OCI-LY3 (cell line): ENCODE measurements at regions not wholly inside any gene's neighbourhood (a gene's known extent, or its start where the extent isn't known, plus 50 kb on each side); places are given as distances from the start of the nearest gene placed in this dataset.

Experiments
- H2AFZ ChIP-seq: fragments of 200-600, 300-600 bp; shearing (Covaris generic); 2 replicates; pipeline ENCODE4 v1.6.0; 2014; ENCODE audit warnings: antibody characterized with exemption, low read depth, low read length
- H3K27ac ChIP-seq: fragments of 200-600, 300-600 bp; sonication (generic); 2 replicates; pipeline ENCODE4 v1.5.1; 2014; ENCODE audit warnings: mild to moderate bottlenecking, low read length, moderate library complexity, mixed read lengths
- H3K27me3 ChIP-seq: fragments of 200-600, 300-600 bp; sonication (generic); 2 replicates; pipeline ENCODE4 v1.6.1; 2014; ENCODE audit warnings: low read depth, low read length, mixed read lengths
- H3K36me3 ChIP-seq: fragments of 200-600, 300-600 bp; sonication (generic); replicated peaks from 2 replicates; pipeline ENCODE3; 2014; ENCODE audit warnings: low read depth, low read length, mixed read lengths
- H3K4me1 ChIP-seq: fragments of 300-600, 200-600 bp; sonication (generic); 2 replicates; pipeline ENCODE4 v1.6.1; 2014; ENCODE audit warnings: low read length, mixed read lengths
- H3K4me2 ChIP-seq: fragments of 200-600, 300-600 bp; sonication (generic); 2 replicates; pipeline ENCODE4 v1.6.1; 2014; ENCODE audit warnings: low read length, mixed read lengths
- H3K4me3 ChIP-seq: fragments of 300-600, 200-600 bp; sonication (generic); 2 replicates; pipeline ENCODE4 v1.5.1; 2014; ENCODE audit warnings: antibody characterized with exemption, mild to moderate bottlenecking, low read length, moderate library complexity
- H3K79me2 ChIP-seq: fragments of 300-600, 200-600 bp; shearing (Covaris generic); 2 replicates; pipeline ENCODE4 v1.6.1; 2014; ENCODE audit warnings: mild to moderate bottlenecking, low read length, mixed read lengths
- H3K9ac ChIP-seq: fragments of 300-600, 200-600 bp; shearing (Covaris generic); 2 replicates; pipeline ENCODE4 v1.6.0; 2014; ENCODE audit warnings: mild to moderate bottlenecking, low read length, moderate library complexity
- H3K9me3 ChIP-seq: fragments of 200-600, 300-600 bp; shearing (Covaris generic); 2 replicates; pipeline ENCODE4 v1.6.1; 2014; ENCODE audit warnings: low read length, mixed read lengths; ENCODE audit not compliant: insufficient read depth
- H4K20me1 ChIP-seq: fragments of 200-600, 300-600 bp; sonication (generic); 2 replicates; pipeline ENCODE4 v1.6.1; 2016; ENCODE audit warnings: low read length, mixed read lengths; ENCODE audit not compliant: insufficient read depth
- CTCF ChIP-seq: fragments of 200-600, 300-600 bp; sonication (generic); IDR thresholded peaks from 2 replicates; pipeline ENCODE4 v1.5.1; 2014; ENCODE audit warnings: antibody characterized with exemption, low read length, low read depth
- EZH2phosphoT487 ChIP-seq: fragments of 200-600 bp; shearing (Covaris generic); IDR thresholded peaks from 2 replicates; pipeline ENCODE4 v1.6.1; 2018; ENCODE audit warnings: antibody characterized with exemption, mixed run types, low read depth

- no peaks in the 10 kb centered on the region for H3K4me1 ChIP-seq
- no peaks in the 10 kb centered on the region for H3K79me2 ChIP-seq
- no peaks in the 10 kb centered on the region for H3K36me3 ChIP-seq
- no peaks in the 10 kb centered on the region for H3K27me3 ChIP-seq
- H3K4me2 ChIP-seq: no peak overlapping the region
- no peak for TF ChIP-seq EZH2phosphoT487
- no peak for TF ChIP-seq CTCF
- no peaks in the 10 kb centered on the region for H3K9me3 ChIP-seq
- no peak overlapping the region for H3K4me3 ChIP-seq
- H2AFZ ChIP-seq: no peak overlapping the region
- H4K20me1 ChIP-seq: no peaks in the 10 kb centered on the region
- no peak overlapping the region for H3K9ac ChIP-seq
- no peak overlapping the region for H3K27ac ChIP-seq
Measured at GRCh38 chr5:6250121-6250520, 128.2 kb downstream of the MED10 start.

GRCh38 chr5:6248132-6248531 lies 130.2 kb downstream of the MED10 start:
- no peaks in the 10 kb centered on the region for H3K4me1 ChIP-seq
- H3K36me3 ChIP-seq: no peaks in the 10 kb centered on the region
- no peak for TF ChIP-seq CTCF
- no peak for TF ChIP-seq EZH2phosphoT487
- no peak overlapping the region for H3K9ac ChIP-seq
- H3K4me3 ChIP-seq: no peak overlapping the region
- H3K9me3 ChIP-seq: no peaks in the 10 kb centered on the region
- H3K27me3 ChIP-seq: no peaks in the 10 kb centered on the region
- no peak overlapping the region for H2AFZ ChIP-seq
- no peak overlapping the region for H3K4me2 ChIP-seq
- no peaks in the 10 kb centered on the region for H3K79me2 ChIP-seq
- no peaks in the 10 kb centered on the region for H4K20me1 ChIP-seq
- H3K27ac ChIP-seq: no peak overlapping the region

GRCh38 chr5:6246820-6247437 lies 131.4 kb downstream of the MED10 start:
- TF ChIP-seq CTCF (no peak), EZH2phosphoT487 (no peak)
- Histone ChIP-seq H3K79me2 (no peaks in the 10 kb centered on the region), H2AFZ (no peak overlapping the region), H3K4me2 (no peak overlapping the region), H3K4me3 (no peak overlapping the region), H3K9me3 (no peaks in the 10 kb centered on the region), H3K27me3 (no peaks in the 10 kb centered on the region), H3K27ac (no peak overlapping the region), H3K36me3 (no peaks in the 10 kb centered on the region), H3K4me1 (no peaks in the 10 kb centered on the region), H4K20me1 (no peaks in the 10 kb centered on the region), H3K9ac (no peak overlapping the region)

- H3K27ac ChIP-seq: no peak overlapping the region
- no peaks in the 10 kb centered on the region for H4K20me1 ChIP-seq
- no peak overlapping the region for H3K4me2 ChIP-seq
Measured at GRCh38 chr5:6244339-6244714, 134.0 kb downstream of the MED10 start.

More at GRCh38 chr5:6244339-6244714, 134.0 kb downstream of the MED10 start:
- H3K9me3 ChIP-seq: no peaks in the 10 kb centered on the region
- H2AFZ ChIP-seq: no peak overlapping the region
- no peaks in the 10 kb centered on the region for H3K27me3 ChIP-seq
- TF ChIP-seq EZH2phosphoT487 (no peak), CTCF (no peak)
- no peak overlapping the region for H3K9ac ChIP-seq
- no peaks in the 10 kb centered on the region for H3K4me1 ChIP-seq
- H3K36me3 ChIP-seq: no peaks in the 10 kb centered on the region
- H3K4me3 ChIP-seq: no peak overlapping the region
- no peaks in the 10 kb centered on the region for H3K79me2 ChIP-seq
